ENCODE measurements at regions not wholly inside any gene's neighbourhood (a gene's known extent, or its start where the extent isn't known, plus 50 kb on each side); places are given as distances from the start of the nearest gene placed in this dataset.

DNA sequence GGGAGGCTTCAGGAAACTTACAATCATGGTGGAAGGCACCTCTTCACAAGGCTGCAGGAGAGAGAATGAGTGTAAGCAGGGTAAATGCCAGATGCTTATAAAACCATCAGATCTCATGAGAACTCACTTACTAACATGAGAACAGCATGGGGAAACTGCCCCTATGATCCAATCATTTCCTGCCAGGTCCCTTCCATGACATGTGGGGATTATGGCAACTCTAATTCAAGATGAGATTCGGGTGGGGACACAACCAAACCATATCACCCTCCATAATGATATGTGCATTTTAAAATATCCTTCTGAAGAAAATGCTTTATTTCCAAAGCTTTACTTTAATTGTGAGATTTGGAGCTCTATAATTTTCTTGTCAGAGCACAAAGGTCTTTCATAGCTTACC lies 154.1 kb upstream of the CENPW start:
- Histone ChIP-seq H3K36me3 (no peaks in the 10 kb centered on the region), H3K27ac (no peak overlapping the region), H3K9me3 (no peaks in the 10 kb centered on the region), H3K4me1 (no peaks in the 10 kb centered on the region), H3K4me3 (no peak overlapping the region), H3K27me3 (no peaks in the 10 kb centered on the region)
- intact Hi-C loops (cut with DNase I; ENCODE audit: low total_unique reads), result no loop called here
- TF ChIP-seq, protein P1, sequence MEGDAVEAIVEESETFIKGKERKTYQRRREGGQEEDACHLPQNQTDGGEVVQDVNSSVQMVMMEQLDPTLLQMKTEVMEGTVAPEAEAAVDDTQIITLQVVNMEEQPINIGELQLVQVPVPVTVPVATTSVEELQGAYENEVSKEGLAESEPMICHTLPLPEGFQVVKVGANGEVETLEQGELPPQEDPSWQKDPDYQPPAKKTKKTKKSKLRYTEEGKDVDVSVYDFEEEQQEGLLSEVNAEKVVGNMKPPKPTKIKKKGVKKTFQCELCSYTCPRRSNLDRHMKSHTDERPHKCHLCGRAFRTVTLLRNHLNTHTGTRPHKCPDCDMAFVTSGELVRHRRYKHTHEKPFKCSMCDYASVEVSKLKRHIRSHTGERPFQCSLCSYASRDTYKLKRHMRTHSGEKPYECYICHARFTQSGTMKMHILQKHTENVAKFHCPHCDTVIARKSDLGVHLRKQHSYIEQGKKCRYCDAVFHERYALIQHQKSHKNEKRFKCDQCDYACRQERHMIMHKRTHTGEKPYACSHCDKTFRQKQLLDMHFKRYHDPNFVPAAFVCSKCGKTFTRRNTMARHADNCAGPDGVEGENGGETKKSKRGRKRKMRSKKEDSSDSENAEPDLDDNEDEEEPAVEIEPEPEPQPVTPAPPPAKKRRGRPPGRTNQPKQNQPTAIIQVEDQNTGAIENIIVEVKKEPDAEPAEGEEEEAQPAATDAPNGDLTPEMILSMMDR (IDR thresholded peaks at IDR 0.05), result no peak
- DNase-seq, result no peak

- TF ChIP-seq, protein P1 (IDR thresholded peaks at IDR 0.05), result no peak
- intact Hi-C loops (cut with DNase I; ENCODE audit: low total_unique reads), result no loop called here
- H3K4me1 ChIP-seq, result no peaks in the 10 kb centered on the region
Measured at GRCh38 chr6:126188279-126188909, 151.5 kb upstream of the CENPW start.

DNA sequence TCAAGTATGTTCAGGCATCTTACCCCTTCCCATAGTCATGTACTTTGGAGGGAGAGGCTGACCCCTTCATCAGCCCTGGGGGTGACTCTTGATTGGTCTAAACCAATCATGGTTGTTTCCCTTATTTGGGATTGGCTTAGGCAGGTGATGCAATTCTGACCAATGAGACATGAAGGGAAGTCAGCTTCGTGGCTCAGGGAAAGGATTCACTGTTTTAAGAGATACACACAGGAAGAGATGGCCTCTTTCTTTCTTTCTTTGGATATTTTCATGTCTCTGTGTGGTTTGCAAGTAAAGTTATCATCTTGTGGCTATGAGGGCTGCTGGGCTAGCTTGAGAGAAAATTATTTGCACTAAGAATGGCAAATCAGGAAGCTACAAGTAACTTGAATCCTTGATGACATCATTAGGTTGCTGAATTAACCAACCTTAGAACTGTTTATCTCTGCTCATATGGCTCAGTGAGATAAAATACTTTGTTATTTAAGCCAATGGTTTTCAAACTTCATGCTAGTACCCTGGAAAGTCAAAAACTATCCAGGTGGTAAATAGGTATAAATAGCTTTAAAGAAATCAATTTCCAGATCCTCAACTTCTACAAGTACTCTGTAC lies 144.2 kb upstream of the CENPW start:
- DNase-seq, result no peak
- TF ChIP-seq, protein P1 (IDR thresholded peaks at IDR 0.05), result no peak
- no peak overlapping the region for H3K4me3 ChIP-seq
- H3K27ac ChIP-seq, result no peak overlapping the region
- H3K27me3 ChIP-seq, result no peaks in the 10 kb centered on the region
- intact Hi-C loops (cut with DNase I; ENCODE audit: low total_unique reads), result no loop called here
- H3K9me3 ChIP-seq, result peaks cover 0 to 11% (median 0%) of the 10 kb centered on the region in 3 donors
- no peaks in the 10 kb centered on the region for H3K36me3 ChIP-seq
- H3K4me1 ChIP-seq, result no peaks in the 10 kb centered on the region

More at GRCh38 chr6:126188279-126188909, 151.5 kb upstream of the CENPW start:
- no peak for DNase-seq
- no peak overlapping the region for H3K27ac ChIP-seq
- no peaks in the 10 kb centered on the region for H3K27me3 ChIP-seq
- no peaks in the 10 kb centered on the region for H3K36me3 ChIP-seq
- H3K4me3 ChIP-seq, result no peak overlapping the region
- peaks cover 0 to 11% (median 0%) of the 10 kb centered on the region in 3 donors for H3K9me3 ChIP-seq

- intact Hi-C loops (cut with DNase I; ENCODE audit: low total_unique reads), result no loop called here
- no peak for DNase-seq
- Histone ChIP-seq H3K9me3 (no peaks in the 10 kb centered on the region), H3K27me3 (no peaks in the 10 kb centered on the region), H3K27ac (no peak overlapping the region), H3K36me3 (no peaks in the 10 kb centered on the region), H3K4me1 (no peaks in the 10 kb centered on the region), H3K4me3 (no peak overlapping the region)
- TF ChIP-seq, protein P1 (IDR thresholded peaks at IDR 0.05), result no peak
Measured at GRCh38 chr6:126198631-126199030, 141.3 kb upstream of the CENPW start.

GRCh38 chr6:126199466-126199865 lies 140.4 kb upstream of the CENPW start:
- Histone ChIP-seq H3K27me3 (no peaks in the 10 kb centered on the region), H3K4me1 (no peaks in the 10 kb centered on the region), H3K36me3 (no peaks in the 10 kb centered on the region), H3K4me3 (no peak overlapping the region), H3K27ac (no peak overlapping the region), H3K9me3 (no peaks in the 10 kb centered on the region)
- intact Hi-C loops (cut with DNase I; ENCODE audit: low total_unique reads), result no loop called here
- TF ChIP-seq, protein P1 (IDR thresholded peaks at IDR 0.05), result no peak
- no peak for DNase-seq
